WERI-Rb-1 (cell line): ENCODE measurements at regions not wholly inside any gene's neighbourhood (a gene's known extent, or its start where the extent isn't known, plus 50 kb on each side); places are given as distances from the start of the nearest gene placed in this dataset.

Source experiments
- DNase-seq: peaks from one replicate; pipeline ENCODE4 v3.0.0-alpha.2; 2020
- H3K27ac ChIP-seq: fragments of 250-450 bp; sonication (Bioruptor Pico); 2 replicates; pipeline ENCODE4 v1.5.1; 2020; ENCODE audit warnings: mild to moderate bottlenecking, moderate library complexity
- H3K27me3 ChIP-seq: fragments of 250-450 bp; sonication (Bioruptor Pico); 2 replicates; pipeline ENCODE4 v1.5.1; 2021; ENCODE audit warnings: mild to moderate bottlenecking, low read depth, moderate library complexity; ENCODE audit not compliant: insufficient read depth, severe bottlenecking
- H3K36me3 ChIP-seq: fragments of 250-450 bp; sonication (Bioruptor Pico); 2 replicates; pipeline ENCODE4 v1.5.1; 2020; ENCODE audit warnings: mild to moderate bottlenecking, moderate library complexity
- H3K4me3 ChIP-seq: 2 replicates; pipeline ENCODE4 v1.5.1; 2011; ENCODE audit warnings: low read depth, mild to moderate bottlenecking, control low read depth, low read length
- H3K9me3 ChIP-seq: fragments of 250-450 bp; sonication (Bioruptor Pico); 2 replicates; pipeline ENCODE4 v1.5.1; 2021; ENCODE audit warnings: mild to moderate bottlenecking, moderate library complexity; ENCODE audit not compliant: severe bottlenecking
- TF ChIP-seq, protein P1 (sequence below): IDR thresholded peaks from 2 replicates; pipeline ENCODE4 v1.5.1; 2011; ENCODE audit warnings: low read depth, mild to moderate bottlenecking, control low read depth, inconsistent platforms, low read length

DNA sequence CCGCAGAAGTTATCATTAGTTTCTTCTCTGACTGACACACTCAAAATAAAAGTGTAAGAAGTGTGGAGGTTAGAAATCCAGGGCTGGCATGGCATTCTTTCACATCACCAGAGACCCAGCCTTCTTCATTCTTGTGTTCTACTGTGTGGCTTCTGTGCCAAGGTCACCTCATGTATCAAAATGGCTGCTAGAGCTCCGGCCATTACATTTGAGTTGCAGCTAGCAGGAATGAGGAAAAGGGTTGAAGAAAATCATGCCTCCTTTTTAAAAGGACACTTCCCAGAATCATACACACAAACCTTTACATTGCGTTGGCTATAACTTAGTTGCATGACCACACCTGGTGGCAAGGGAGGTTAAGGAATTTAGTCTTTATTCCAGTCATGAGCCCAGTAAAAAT is 345.6 kb upstream of the PROK2 start:
- Histone ChIP-seq H3K27ac (no peak overlapping the region), H3K4me3 (no peak overlapping the region), H3K36me3 (no peaks in the 10 kb centered on the region), H3K27me3 (no peaks in the 10 kb centered on the region), H3K9me3 (no peaks in the 10 kb centered on the region)
- DNase-seq, result no peak
- TF ChIP-seq, protein P1, sequence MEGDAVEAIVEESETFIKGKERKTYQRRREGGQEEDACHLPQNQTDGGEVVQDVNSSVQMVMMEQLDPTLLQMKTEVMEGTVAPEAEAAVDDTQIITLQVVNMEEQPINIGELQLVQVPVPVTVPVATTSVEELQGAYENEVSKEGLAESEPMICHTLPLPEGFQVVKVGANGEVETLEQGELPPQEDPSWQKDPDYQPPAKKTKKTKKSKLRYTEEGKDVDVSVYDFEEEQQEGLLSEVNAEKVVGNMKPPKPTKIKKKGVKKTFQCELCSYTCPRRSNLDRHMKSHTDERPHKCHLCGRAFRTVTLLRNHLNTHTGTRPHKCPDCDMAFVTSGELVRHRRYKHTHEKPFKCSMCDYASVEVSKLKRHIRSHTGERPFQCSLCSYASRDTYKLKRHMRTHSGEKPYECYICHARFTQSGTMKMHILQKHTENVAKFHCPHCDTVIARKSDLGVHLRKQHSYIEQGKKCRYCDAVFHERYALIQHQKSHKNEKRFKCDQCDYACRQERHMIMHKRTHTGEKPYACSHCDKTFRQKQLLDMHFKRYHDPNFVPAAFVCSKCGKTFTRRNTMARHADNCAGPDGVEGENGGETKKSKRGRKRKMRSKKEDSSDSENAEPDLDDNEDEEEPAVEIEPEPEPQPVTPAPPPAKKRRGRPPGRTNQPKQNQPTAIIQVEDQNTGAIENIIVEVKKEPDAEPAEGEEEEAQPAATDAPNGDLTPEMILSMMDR, result no peak

DNA sequence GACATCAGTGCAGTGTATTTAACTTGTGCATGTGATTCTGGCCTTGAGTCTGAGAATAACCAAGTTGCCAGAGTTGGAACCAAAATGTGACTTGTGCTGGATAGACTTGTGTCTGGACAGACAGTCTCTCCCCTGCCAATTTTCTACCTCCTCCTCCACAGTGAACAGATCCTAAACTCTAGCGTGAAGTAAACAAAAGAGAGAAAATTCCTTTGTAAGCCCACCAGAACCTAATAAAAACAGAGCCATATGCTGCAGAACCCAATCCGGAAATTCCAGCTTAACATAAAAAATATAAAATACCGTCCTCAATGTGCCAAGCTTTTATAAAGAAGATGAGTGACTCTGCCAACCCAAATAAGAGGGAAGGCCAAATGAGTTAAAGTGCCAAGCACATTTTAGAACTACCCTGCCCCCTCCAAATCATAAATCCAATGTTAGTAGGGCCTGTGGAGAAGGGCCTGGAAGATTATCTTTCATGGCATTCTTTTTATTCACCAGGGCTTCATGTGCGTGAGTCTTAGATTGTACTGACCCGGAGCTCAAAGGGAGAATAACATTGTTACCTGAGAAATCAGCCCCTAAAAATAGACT is 344.6 kb upstream of the PROK2 start:
- H3K4me3 ChIP-seq, result no peak overlapping the region
- no peak overlapping the region for H3K27ac ChIP-seq

DNA sequence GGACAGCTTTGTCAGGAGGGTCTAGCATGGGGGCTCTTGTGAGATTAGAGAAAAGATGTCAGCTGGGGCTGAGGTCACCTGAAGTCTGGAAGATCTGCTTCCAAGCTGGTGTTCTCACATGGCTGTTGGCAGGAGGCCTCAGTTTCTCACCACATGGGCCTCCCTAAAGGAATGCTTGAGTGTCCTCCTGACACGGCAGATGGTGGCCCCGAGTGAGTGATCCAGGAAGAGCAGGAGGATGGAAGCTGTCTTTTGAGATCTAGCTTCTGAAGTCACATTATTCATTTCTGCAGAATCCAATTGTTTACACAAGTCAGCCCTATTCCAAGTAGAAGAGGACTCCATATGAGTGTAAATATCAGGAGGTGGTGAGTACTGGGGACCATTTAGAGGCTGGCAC is 344.0 kb upstream of the PROK2 start:
- TF ChIP-seq, protein P1, result no peak
- no peak overlapping the region for H3K4me3 ChIP-seq
- no peaks in the 10 kb centered on the region for H3K9me3 ChIP-seq
- no peak for DNase-seq
- no peaks in the 10 kb centered on the region for H3K36me3 ChIP-seq
- no peaks in the 10 kb centered on the region for H3K27me3 ChIP-seq
- no peak overlapping the region for H3K27ac ChIP-seq

More for the DNA sequence above, 344.6 kb upstream of the PROK2 start:
- Histone ChIP-seq H3K27me3 (no peaks in the 10 kb centered on the region), H3K36me3 (no peaks in the 10 kb centered on the region), H3K9me3 (no peaks in the 10 kb centered on the region)
- TF ChIP-seq, protein P1, result no peak
- DNase-seq, result no peak

DNA sequence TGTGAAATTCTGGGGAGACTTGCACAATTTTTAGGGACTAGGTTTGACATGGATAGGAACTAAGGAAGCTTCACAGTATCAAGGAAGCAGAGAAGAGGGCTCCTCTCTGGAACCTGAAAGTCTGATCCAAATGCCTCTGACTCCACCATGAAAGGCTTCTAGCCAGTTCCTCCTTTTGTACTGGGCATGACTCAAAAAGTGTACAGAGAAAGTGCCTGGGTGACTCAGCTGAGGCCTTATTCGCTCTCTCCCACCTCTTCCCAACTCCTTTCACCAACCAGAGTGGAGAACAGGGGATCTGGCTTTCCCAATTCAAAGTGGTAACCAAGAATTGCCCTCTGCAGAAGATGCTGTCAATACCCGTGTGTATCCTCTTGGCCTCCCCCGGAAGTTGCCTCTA is 342.9 kb upstream of the PROK2 start:
- Histone ChIP-seq H3K4me3 (no peak overlapping the region), H3K27ac (no peak overlapping the region), H3K27me3 (no peaks in the 10 kb centered on the region), H3K9me3 (no peaks in the 10 kb centered on the region), H3K36me3 (no peaks in the 10 kb centered on the region)
- no peak for DNase-seq
- TF ChIP-seq, protein P1, result no peak

DNA sequence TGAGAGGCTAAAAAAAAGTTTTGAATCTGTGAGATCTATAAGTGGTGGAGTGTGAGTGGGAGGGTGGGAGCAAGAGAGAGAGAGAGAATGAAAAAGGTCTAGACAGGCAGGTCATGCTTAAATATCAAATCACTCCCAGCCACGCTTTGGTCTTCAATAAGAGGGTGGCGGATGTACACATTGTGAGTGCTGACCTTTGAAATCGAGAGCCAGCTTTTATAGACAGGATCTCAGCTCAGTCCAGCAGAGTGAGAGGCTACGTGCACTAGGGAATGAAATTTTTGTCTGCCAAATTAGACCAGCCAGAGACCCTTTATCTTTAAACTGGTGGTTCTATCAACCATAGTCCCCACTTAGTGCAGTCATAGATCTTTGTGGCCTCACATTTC is 342.3 kb upstream of the PROK2 start:
- Histone ChIP-seq H3K27me3 (no peaks in the 10 kb centered on the region), H3K36me3 (no peaks in the 10 kb centered on the region), H3K4me3 (no peak overlapping the region), H3K27ac (no peak overlapping the region), H3K9me3 (no peaks in the 10 kb centered on the region)
- no peak for DNase-seq
- TF ChIP-seq, protein P1, result no peak

DNA sequence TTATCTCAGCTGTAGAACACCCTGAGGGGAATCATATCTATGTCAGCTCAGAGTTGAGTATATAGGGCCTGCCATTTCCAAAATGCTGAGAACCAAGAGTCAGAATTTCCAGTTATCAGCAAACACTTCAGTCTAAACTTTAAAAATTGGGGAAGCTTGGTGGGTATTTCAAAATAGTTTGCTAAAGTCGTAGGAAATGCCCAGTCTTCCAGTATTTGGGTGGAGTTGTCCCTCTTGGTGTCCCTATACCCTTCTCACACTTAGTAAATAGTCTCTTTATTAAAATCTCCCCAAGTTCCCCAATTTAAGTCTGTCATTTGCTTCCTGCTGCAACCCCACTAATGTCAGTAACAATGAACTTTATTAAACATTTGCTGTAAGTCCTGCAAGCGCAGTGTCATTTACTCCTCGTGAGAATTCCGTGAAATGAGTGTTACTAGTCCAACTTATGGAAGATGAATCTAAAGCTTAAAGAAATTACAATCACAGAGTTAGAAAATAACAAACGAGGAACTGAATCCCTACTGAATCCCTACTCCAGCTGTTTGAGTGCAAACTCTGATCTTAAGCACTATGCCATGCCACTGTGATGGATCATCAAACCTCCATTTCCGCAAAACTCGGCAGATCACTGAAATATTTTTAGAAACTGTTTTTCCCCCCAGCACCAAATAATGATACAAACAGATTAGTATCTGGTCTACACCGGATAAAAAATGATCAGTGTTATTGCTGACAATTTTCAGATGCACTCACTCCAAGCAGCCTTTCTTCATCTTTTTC is 341.7 kb upstream of the PROK2 start:
- Histone ChIP-seq H3K27ac (no peak overlapping the region), H3K36me3 (no peaks in the 10 kb centered on the region), H3K9me3 (no peaks in the 10 kb centered on the region), H3K27me3 (no peaks in the 10 kb centered on the region), H3K4me3 (no peak overlapping the region)
- TF ChIP-seq, protein P1, result no peak
- no peak for DNase-seq
